Body of pancreas (tissue), 4 donors: ENCODE measurements at regions not wholly inside any gene's neighbourhood (a gene's known extent, or its start where the extent isn't known, plus 50 kb on each side); places are given as distances from the start of the nearest gene placed in this dataset.

ENCODE experiments used
- CTCF ChIP-seq, 7 experiments: fragments of 450-650 bp in 4 of 7; fragments of 200-600 bp in 3 of 7; sonication (generic) in 3 of 7; IDR thresholded peaks; one replicate each; pipeline ENCODE4 v1.5.1; 2016 to 2019; ENCODE audit warnings: antibody characterized with exemption in 7 of 7
- POLR2A ChIP-seq, 3 donors: fragments of 450-650 bp; IDR thresholded peaks; one replicate each; pipeline ENCODE4 v1.6.1; 2016; ENCODE audit warnings: antibody characterized with exemption in 3 of 3, mild to moderate bottlenecking in 2 of 3

DNA sequence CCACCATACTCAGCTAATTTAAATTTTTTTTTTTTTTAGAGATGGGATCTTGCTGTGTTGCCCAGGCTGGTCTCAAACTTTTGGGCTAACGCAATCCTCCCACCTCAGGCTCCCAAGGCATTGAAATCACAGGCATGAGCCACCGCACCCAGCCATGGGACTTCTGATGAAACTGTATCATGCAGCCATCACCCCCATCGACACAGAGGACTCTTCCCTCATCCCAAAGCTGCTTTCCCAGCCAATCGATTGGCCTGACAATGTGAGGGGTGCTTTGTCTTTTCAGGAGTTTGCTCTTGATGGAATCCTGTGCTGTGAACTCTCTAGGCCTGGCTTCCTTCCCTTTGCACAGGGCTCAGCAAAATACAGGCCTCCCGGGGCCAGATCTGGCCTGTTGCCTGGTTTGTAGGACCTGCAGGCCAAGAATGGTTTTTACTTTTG, 59.6 kb upstream of the NCOR2 start:
- TF ChIP-seq CTCF (IDR thresholded peaks at IDR 0.05) (no peak), POLR2A (IDR thresholded peaks at IDR 0.05) (no peak)
